ENCODE measurements at regions not wholly inside any gene's neighbourhood (a gene's known extent, or its start where the extent isn't known, plus 50 kb on each side); places are given as distances from the start of the nearest gene placed in this dataset.

GRCh38 chr2:223519471-223519870, 82.7 kb downstream of the SCG2 start:
- no peak for DNase-seq (ENCODE audit: low read depth)

GRCh38 chr2:223522796-223523195, 79.4 kb downstream of the SCG2 start:
- DNase-seq (ENCODE audit: low read depth): no peak

GRCh38 chr2:223523551-223524001, 78.6 kb downstream of the SCG2 start:
- no peak for DNase-seq (ENCODE audit: low read depth)

GRCh38 chr2:223524066-223524465, 78.1 kb downstream of the SCG2 start:
- DNase-seq (ENCODE audit: low read depth): no peak

GRCh38 chr2:223526106-223526505, 76.1 kb downstream of the SCG2 start:
- no peak for DNase-seq (ENCODE audit: low read depth)

- DNase-seq (ENCODE audit: low read depth): no peak
These were observed 74.1 kb downstream of the SCG2 start for GRCh38 chr2:223528036-223528435.

- DNase-seq (ENCODE audit: low read depth): no peak
These were observed 72.5 kb downstream of the SCG2 start for GRCh38 chr2:223529696-223530095.

GRCh38 chr2:223530811-223531210, 71.3 kb downstream of the SCG2 start:
- no peak for DNase-seq (ENCODE audit: low read depth)

GRCh38 chr2:223532161-223532560, 70.0 kb downstream of the SCG2 start:
- DNase-seq (ENCODE audit: low read depth): no peak

- DNase-seq (ENCODE audit: low read depth): no peak
These were observed 69.4 kb downstream of the SCG2 start for GRCh38 chr2:223532712-223533111.

GRCh38 chr2:223536546-223536945, 65.6 kb downstream of the SCG2 start:
- no peak for DNase-seq (ENCODE audit: low read depth)

GRCh38 chr2:223537115-223537514, 65.0 kb downstream of the SCG2 start:
- DNase-seq (ENCODE audit: low read depth): no peak

- DNase-seq (ENCODE audit: low read depth): no peak
These were observed 64.2 kb downstream of the SCG2 start for GRCh38 chr2:223537651-223538601.

- DNase-seq (ENCODE audit: low read depth): no peak
These were observed 63.2 kb downstream of the SCG2 start for GRCh38 chr2:223538920-223539440.

GRCh38 chr2:223541546-223541945, 60.6 kb downstream of the SCG2 start:
- no peak for DNase-seq (ENCODE audit: low read depth)

GRCh38 chr2:223542501-223542900, 59.7 kb downstream of the SCG2 start:
- no peak for DNase-seq (ENCODE audit: low read depth)

- no peak for DNase-seq (ENCODE audit: low read depth)
These were observed 56.8 kb downstream of the SCG2 start for GRCh38 chr2:223545406-223545805.

GRCh38 chr2:223545830-223546229, 56.3 kb downstream of the SCG2 start:
- DNase-seq (ENCODE audit: low read depth): no peak
